ENCODE measurements at regions not wholly inside any gene's neighbourhood (a gene's known extent, or its start where the extent isn't known, plus 50 kb on each side); places are given as distances from the start of the nearest gene placed in this dataset.
"Not testable (repeated sequence)": the region's sequence is repeated elsewhere in the genome, so short reads cannot be mapped to it uniquely, and the experiment has no call there.

- H3K4me3 ChIP-seq (ENCODE audit: low read depth, low read length), result no peak overlapping the region
- H3K27ac ChIP-seq (ENCODE audit: low read depth, low read length), result no peak overlapping the region
- H3K36me3 ChIP-seq (ENCODE audit: control insufficient read depth, insufficient read depth, low read length), result no peaks in the 10 kb centered on the region
- H3K4me1 ChIP-seq (ENCODE audit: control insufficient read depth, insufficient read depth, low read length), result no peaks in the 10 kb centered on the region
- no peaks in the 10 kb centered on the region for H3K27me3 ChIP-seq (ENCODE audit: control insufficient read depth, insufficient read depth, low read length)
- H3K9me3 ChIP-seq (ENCODE audit: control insufficient read depth, insufficient read depth, low read length), result peaks cover 72% of the 10 kb centered on the region
- no peak overlapping the region for H3K9ac ChIP-seq (ENCODE audit: low read depth, low read length)
Measured at GRCh38 chr14:105914738-105915385, 388.5 kb downstream of the TMEM121 start.

GRCh38 chr14:105915546-105915945, 389.2 kb downstream of the TMEM121 start:
- not testable (repeated sequence) for H3K27ac ChIP-seq (ENCODE audit: low read depth, low read length); H3K4me1 ChIP-seq (ENCODE audit: control insufficient read depth, insufficient read depth, low read length); H3K9ac ChIP-seq (ENCODE audit: low read depth, low read length); H3K4me3 ChIP-seq (ENCODE audit: low read depth, low read length); H3K36me3 ChIP-seq (ENCODE audit: control insufficient read depth, insufficient read depth, low read length); H3K27me3 ChIP-seq (ENCODE audit: control insufficient read depth, insufficient read depth, low read length)
- H3K9me3 ChIP-seq (ENCODE audit: control insufficient read depth, insufficient read depth, low read length), result peaks cover 68% of the 10 kb centered on the region

- not testable (repeated sequence) for H3K27me3 ChIP-seq (ENCODE audit: control insufficient read depth, insufficient read depth, low read length); H3K4me3 ChIP-seq (ENCODE audit: low read depth, low read length); H3K9ac ChIP-seq (ENCODE audit: low read depth, low read length); H3K4me1 ChIP-seq (ENCODE audit: control insufficient read depth, insufficient read depth, low read length); H3K36me3 ChIP-seq (ENCODE audit: control insufficient read depth, insufficient read depth, low read length); H3K27ac ChIP-seq (ENCODE audit: low read depth, low read length)
- H3K9me3 ChIP-seq (ENCODE audit: control insufficient read depth, insufficient read depth, low read length), result peaks cover 71% of the 10 kb centered on the region
Measured at GRCh38 chr14:105917136-105917932, 391.0 kb downstream of the TMEM121 start.

GRCh38 chr14:105917933-105918436, 391.6 kb downstream of the TMEM121 start:
- no peaks in the 10 kb centered on the region for H3K36me3 ChIP-seq (ENCODE audit: control insufficient read depth, insufficient read depth, low read length)
- H3K4me3 ChIP-seq (ENCODE audit: low read depth, low read length), result no peak overlapping the region
- no peaks in the 10 kb centered on the region for H3K4me1 ChIP-seq (ENCODE audit: control insufficient read depth, insufficient read depth, low read length)
- H3K27ac ChIP-seq (ENCODE audit: low read depth, low read length), result no peak overlapping the region
- no peak overlapping the region for H3K9ac ChIP-seq (ENCODE audit: low read depth, low read length)
- no peaks in the 10 kb centered on the region for H3K27me3 ChIP-seq (ENCODE audit: control insufficient read depth, insufficient read depth, low read length)
- peaks cover 72% of the 10 kb centered on the region for H3K9me3 ChIP-seq (ENCODE audit: control insufficient read depth, insufficient read depth, low read length)

- H3K9me3 ChIP-seq (ENCODE audit: control insufficient read depth, insufficient read depth, low read length), result peaks cover 68% of the 10 kb centered on the region
- H3K27ac ChIP-seq (ENCODE audit: low read depth, low read length), result no peak overlapping the region
- no peaks in the 10 kb centered on the region for H3K4me1 ChIP-seq (ENCODE audit: control insufficient read depth, insufficient read depth, low read length)
- no peaks in the 10 kb centered on the region for H3K36me3 ChIP-seq (ENCODE audit: control insufficient read depth, insufficient read depth, low read length)
- H3K27me3 ChIP-seq (ENCODE audit: control insufficient read depth, insufficient read depth, low read length), result no peaks in the 10 kb centered on the region
- no peak overlapping the region for H3K4me3 ChIP-seq (ENCODE audit: low read depth, low read length)
- H3K9ac ChIP-seq (ENCODE audit: low read depth, low read length), result no peak overlapping the region
Measured at GRCh38 chr14:105918496-105919262, 392.3 kb downstream of the TMEM121 start.

- Histone ChIP-seq H3K9ac (ENCODE audit: low read depth, low read length) (no peak overlapping the region), H3K9me3 (ENCODE audit: control insufficient read depth, insufficient read depth, low read length) (peaks cover 68% of the 10 kb centered on the region), H3K27ac (ENCODE audit: low read depth, low read length) (no peak overlapping the region), H3K4me3 (ENCODE audit: low read depth, low read length) (no peak overlapping the region), H3K36me3 (ENCODE audit: control insufficient read depth, insufficient read depth, low read length) (no peaks in the 10 kb centered on the region), H3K4me1 (ENCODE audit: control insufficient read depth, insufficient read depth, low read length) (no peaks in the 10 kb centered on the region), H3K27me3 (ENCODE audit: control insufficient read depth, insufficient read depth, low read length) (no peaks in the 10 kb centered on the region)
Measured at GRCh38 chr14:105919458-105920150, 393.2 kb downstream of the TMEM121 start.

- not testable (repeated sequence) for H3K27me3 ChIP-seq (ENCODE audit: control insufficient read depth, insufficient read depth, low read length); H3K4me3 ChIP-seq (ENCODE audit: low read depth, low read length); H3K4me1 ChIP-seq (ENCODE audit: control insufficient read depth, insufficient read depth, low read length); H3K9ac ChIP-seq (ENCODE audit: low read depth, low read length); H3K27ac ChIP-seq (ENCODE audit: low read depth, low read length); H3K36me3 ChIP-seq (ENCODE audit: control insufficient read depth, insufficient read depth, low read length)
- peaks cover 68% of the 10 kb centered on the region for H3K9me3 ChIP-seq (ENCODE audit: control insufficient read depth, insufficient read depth, low read length)
Measured at GRCh38 chr14:105920151-105920700, 393.8 kb downstream of the TMEM121 start.

- H3K4me3 ChIP-seq (ENCODE audit: low read depth, low read length); H3K9ac ChIP-seq (ENCODE audit: low read depth, low read length); H3K27ac ChIP-seq (ENCODE audit: low read depth, low read length); H3K4me1 ChIP-seq (ENCODE audit: control insufficient read depth, insufficient read depth, low read length); H3K27me3 ChIP-seq (ENCODE audit: control insufficient read depth, insufficient read depth, low read length); H3K36me3 ChIP-seq (ENCODE audit: control insufficient read depth, insufficient read depth, low read length): not testable (repeated sequence)
- peaks cover 67% of the 10 kb centered on the region for H3K9me3 ChIP-seq (ENCODE audit: control insufficient read depth, insufficient read depth, low read length)
Measured at GRCh38 chr14:105920803-105921755, 394.7 kb downstream of the TMEM121 start.

GRCh38 chr14:105921781-105922180, 395.4 kb downstream of the TMEM121 start:
- H3K9ac ChIP-seq (ENCODE audit: low read depth, low read length); H3K27ac ChIP-seq (ENCODE audit: low read depth, low read length); H3K27me3 ChIP-seq (ENCODE audit: control insufficient read depth, insufficient read depth, low read length); H3K4me3 ChIP-seq (ENCODE audit: low read depth, low read length); H3K4me1 ChIP-seq (ENCODE audit: control insufficient read depth, insufficient read depth, low read length); H3K36me3 ChIP-seq (ENCODE audit: control insufficient read depth, insufficient read depth, low read length): not testable (repeated sequence)
- peaks cover 67% of the 10 kb centered on the region for H3K9me3 ChIP-seq (ENCODE audit: control insufficient read depth, insufficient read depth, low read length)
